ENCODE measurements at regions not wholly inside any gene's neighbourhood (a gene's known extent, or its start where the extent isn't known, plus 50 kb on each side); places are given as distances from the start of the nearest gene placed in this dataset.

DNA sequence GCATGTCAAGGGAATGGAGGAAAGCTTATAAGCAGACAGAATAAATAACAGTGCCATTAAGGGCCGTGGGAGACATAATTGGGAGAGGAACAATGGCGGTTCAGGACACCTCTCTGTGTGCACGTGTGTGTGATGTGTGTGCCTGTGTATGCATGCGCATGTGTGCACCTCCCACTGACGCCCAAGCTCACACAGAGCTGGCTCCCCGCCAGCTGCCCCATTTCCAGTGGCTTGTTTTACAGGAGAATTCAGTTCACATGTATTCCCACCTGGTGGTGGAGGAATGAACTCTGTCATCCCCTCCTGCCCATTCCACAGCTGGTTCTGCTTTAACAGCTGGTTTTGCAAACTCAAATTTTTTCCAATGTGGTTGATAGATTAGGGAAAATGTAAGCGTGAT is 262.2 kb downstream of the AJAP1 start:
- DNase-seq, result no peak

DNA sequence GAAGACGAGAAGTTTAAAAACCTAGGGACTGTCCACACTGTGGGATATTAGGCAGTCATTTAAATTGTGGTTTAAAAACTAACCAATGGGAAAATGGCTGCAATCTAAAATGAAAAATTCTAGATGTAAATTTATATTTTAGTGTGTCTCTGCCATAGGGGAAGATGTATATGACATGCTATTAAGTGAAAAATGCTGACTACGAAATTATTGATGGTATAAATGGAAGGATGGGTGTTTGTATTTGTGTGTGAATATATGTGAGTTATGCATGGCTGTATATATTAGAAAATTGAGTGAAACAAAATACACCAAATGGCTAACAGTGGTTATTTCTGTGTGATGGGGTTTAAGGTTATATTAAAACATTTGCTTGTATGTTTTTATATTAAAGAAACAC is 260.7 kb downstream of the AJAP1 start:
- DNase-seq, result no peak

DNA sequence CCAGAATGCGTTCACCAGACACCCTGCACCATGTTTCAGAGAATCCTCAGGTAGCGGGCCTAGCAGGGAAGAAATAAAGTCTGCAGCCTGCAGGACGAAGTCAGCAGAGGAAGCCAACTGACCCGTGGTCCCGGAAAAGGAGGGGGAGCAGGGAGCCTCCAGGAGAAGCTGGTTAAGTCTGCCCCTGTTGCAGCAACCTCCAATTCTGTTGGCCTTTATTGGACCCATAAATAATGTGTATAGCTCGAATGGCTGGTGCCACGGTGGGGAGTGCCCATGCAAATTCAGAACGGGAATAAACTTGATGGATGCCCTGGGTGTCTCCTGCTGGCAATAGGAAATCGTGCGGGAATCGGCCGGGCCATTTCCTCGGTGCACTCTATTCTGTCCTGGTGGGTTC is 254.1 kb downstream of the AJAP1 start:
- no peak for DNase-seq

DNA sequence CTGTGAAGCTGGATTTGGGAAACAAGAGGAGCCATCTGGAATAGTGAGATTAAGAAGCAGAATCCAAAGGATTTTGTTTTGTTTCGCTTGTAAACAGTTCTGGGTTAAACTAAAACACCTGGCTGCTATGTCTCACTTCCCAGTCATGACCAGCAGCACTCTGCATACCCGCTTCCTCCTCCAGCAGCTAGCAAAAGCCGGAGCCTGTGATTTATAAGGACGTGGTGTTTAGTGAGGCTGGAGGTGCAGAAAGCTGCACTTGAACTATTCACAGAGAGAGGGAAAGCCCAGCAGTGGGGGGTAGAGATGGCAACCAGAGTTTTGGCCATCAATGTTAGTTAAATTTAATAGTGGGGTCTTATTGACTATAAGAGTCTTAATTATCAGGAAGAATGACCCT is 240.2 kb downstream of the AJAP1 start:
- DNase-seq, result no peak

DNA sequence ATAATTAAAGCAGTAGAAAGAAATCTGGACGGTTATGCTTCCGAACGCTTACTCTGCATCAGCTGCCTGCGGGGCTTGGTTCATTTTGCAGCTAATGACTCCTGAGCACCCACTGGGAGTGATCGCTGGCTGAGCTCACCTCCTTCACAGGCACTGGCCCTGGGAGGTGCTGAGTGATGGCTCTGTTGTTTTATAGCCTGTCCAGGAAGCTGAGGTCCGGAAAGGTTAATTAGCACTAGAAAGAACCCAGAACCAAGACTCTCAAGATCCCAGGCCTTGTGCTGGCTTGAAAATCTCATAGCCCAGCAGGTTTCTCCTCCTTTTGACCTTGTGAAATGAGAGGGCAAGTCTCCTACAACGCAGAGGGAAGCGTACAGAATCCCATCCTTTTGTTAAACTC is 226.2 kb downstream of the AJAP1 start:
- no peak for DNase-seq

DNA sequence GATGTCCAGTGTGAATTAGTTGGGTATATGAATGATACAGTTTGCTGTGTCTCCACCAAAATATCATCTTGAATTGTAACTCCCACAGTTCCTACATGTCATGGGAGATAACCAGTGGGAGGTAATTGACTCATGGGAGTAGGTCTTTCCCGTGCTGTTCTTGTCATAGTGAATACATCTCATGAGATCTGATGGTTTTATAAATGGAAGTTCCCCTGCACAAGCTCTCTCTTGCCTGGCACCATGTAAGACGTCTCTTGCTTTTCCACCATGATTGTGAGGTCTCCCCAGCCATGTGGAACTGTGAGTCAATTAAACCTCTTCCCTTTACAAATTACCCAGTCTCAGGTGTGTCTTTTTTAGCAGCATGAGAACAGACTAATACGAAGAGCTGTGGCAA is 223.0 kb downstream of the AJAP1 start:
- DNase-seq, result no peak

DNA sequence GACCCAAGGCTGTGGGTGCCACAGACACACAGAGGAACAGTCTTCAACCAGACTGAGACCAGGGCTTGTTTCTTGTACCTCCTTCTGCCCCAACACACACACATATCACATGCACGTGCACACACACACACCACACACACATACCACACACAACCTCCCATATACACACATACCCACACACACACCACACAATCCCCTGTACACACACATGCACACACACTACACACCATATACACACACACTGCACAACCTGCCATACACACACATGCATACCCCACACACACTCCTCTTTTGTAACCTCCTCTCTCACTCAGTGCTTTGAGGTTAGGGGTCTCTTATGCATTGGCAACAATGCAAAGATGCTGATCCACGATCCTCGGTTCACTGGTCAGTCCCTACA is 217.0 kb downstream of the AJAP1 start:
- no peak for DNase-seq

DNA sequence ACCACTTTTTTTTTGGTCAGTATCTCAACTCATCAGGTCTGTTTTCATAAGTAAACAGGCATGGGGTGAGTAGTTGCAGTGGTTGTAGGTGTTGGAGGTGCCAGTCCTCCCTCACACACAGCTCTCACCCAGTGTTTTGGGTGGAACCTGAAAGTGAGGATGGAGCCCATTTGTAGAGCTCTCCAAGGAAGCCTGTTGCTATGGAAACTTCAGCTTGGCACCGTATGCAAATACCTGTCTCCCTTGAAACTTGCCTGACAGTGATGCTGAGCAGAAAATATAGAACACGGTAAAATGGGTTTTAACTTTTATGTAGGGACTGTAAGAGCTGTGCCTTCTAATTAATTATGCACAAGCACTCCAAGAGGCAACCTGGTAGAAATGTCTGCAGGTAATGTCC is 214.1 kb downstream of the AJAP1 start:
- no peak for DNase-seq

DNA sequence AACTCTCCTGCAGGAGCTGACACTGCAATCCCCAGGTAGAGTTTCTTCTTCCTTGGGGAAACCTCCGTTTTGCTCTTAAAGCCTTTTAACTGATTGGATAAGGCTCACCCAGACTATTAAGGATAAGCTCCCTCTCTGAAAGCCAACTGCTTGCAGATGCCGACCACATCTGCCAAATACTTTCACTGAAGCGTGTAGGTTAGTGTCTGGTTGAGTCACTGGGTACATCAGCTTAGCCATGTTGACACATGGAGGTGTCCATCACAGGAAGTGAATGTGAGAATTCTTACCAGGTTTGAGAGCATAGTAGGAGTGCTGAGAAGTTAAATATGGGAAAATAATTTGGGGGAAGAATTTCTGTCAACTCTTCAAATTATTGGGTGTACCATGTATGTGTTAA is 202.0 kb downstream of the AJAP1 start:
- DNase-seq, result no peak

DNA sequence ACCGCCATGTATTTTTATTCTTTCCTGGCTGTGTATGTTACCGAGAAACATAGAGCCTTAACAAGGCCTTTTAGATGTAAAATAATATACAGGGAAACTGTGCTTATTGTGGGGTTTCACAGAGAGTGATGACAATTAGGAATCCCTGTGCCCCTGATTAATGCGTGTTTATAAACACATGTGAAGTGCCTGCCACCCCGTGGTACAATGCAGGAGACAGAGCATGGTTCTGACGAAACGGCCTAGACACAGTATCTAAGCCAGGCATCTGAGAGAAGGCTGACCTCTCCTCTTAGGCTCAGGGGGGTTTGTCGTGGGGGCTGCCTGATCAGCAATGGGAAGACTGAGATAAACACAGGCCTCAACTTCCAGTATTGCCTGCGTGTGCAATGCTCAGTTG is 200.0 kb downstream of the AJAP1 start:
- DNase-seq, result no peak

DNA sequence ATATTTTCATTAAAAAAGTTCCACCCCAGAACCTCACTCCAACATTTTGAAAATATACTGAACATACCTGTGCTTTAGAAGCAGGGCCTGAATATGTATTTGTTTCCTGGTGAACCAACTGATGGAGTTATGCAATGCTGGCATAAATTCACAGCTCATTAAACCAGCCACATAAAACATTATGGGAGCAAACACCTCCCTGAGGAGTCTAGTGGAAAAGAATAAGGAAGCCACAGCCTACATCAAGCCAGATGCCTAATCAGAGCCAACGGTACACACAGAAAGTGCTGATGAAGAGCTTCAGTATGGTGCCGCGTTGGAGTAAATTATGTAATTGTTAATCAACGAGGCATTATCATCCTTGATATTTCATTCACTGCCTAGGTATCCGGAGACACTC is 199.5 kb downstream of the AJAP1 start:
- no peak for DNase-seq

DNA sequence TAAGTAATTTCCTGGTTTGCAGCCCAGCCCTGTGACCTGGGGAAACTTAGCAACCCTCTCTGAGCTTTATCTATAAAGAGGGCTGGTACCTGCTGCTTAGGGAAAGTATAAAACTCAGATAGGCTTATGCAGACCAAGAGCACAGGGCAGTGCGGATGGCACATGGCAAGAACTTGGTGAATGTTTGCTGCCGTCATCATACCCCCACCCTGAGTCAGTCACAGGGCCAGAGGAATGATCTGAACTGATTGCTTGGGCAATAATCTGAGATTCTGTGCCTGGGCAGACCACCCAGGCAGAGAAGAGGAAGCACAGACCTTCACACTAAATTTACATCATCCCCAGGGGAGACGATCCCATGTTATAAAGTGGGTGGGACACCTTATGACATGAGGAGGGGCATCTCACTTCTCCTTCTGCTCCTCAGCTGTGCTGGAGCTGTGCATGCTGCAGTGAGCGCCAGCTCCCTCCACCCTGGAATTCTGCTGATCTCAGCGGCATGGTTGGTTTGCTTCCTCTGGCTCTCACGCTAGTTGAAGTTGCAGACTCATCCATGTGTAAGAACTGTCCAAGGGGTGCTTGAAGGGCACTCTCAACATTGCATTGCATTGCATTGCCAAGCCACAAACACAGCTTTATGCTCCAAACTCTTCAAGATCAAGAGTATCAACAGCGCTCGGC is 197.1 kb downstream of the AJAP1 start:
- DNase-seq, result no peak

DNA sequence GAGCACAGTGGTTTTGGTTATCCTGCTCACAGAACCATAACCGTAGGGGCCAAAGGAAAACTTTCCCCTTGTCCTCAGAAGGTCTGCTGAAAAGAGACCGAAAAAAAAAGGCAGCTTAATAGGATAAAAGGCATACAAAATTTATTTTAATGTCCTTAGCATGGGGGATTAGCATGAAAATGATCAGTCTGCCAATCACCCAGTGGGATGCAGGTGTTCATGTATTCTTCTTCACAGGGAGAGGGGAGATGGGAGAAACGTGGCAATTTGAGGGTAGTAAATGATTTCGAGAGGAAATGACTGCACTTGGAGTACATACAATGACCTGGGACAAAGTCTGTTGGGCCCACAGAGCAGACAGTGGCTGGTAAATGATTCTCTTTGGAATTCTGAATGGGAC is 194.0 kb downstream of the AJAP1 start:
- DNase-seq, result no peak

DNA sequence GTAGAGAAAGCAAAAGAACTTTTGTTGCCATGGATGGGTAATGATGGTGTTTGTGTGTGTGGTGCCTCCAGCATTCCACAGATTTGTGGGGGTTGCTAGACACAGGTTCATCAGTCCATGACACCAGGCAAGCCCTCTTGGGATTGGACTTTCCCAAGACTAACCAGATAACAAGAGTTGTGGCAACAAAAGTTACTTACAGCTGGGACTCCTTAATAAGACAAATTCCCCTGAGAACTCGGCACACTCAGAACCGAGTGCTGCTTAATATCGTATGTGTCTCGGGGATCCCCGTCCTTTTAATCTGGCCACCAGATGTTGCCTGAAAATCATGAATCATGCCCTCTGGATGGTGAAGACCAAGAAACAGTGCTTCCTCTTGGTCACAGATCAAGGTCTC is 193.3 kb downstream of the AJAP1 start:
- DNase-seq, result no peak

Data from OCI-M1 (cell line).